GM12878 (cell line): ENCODE measurements at regions not wholly inside any gene's neighbourhood (a gene's known extent, or its start where the extent isn't known, plus 50 kb on each side); places are given as distances from the start of the nearest gene placed in this dataset.
A peak's percentile ranks its signal among the peaks of the same experiment; 100 is the strongest.

ENCODE experiments used
- ATAC-seq: fragments of 200-7000 bp; cut with Tn5 transposase; 3 replicates; pipeline ENCODE4 v1.9.1; 2020; ENCODE audit warnings: mild to moderate bottlenecking, moderate library complexity
- BruUV-seq: library from RNA; stranded (reverse); fragments of 400-500 nt; replicated peaks from 2 replicates; lab custom pipeline; 2021; lab: Mats Ljungman, UMichigan
- CTCF ChIA-PET: fragments of 300-600 bp; sonication (Branson Sonifier 250); formaldehyde crosslinking; extraction: SDS; loops from one replicate; lab custom pipeline; 2021; ENCODE audit warnings: inconsistent platforms; lab: Yijun Ruan, JAX
- POLR2A ChIA-PET: fragments of 350-600 bp; formaldehyde crosslinking; extraction: SDS; loops from one replicate; lab custom pipeline; 2021; ENCODE audit warnings: inconsistent platforms; lab: Charles Lee
- RAD21 ChIA-PET: fragments of 300-600 bp; sonication (Branson Sonifier 250); formaldehyde crosslinking; loops from one replicate; lab custom pipeline; 2023; ENCODE audit warnings: antibody characterized with exemption; ENCODE audit not compliant: unreplicated experiment; lab: Charles Lee
- SMC1A ChIA-PET: fragments of 300-600 bp; sonication (Branson Sonifier 250); formaldehyde crosslinking; loops from one replicate; lab custom pipeline; 2023; ENCODE audit not compliant: unreplicated experiment, uncharacterized antibody; lab: Charles Lee
- DNase-seq: peaks from one replicate; pipeline ENCODE4 v3.0.0-alpha.2; 2011; ENCODE audit warnings: low read depth, low spot score
- FAIRE-seq: peaks from 3 replicates; lab custom pipeline; 2011; peaks lifted over from hg19 to GRCh38; lab: Jason Lieb, UNC
- H2AFZ ChIP-seq: 2 replicates; pipeline ENCODE4 v1.6.0; 2011; ENCODE audit warnings: low read depth, low read length, control low read depth; ENCODE audit not compliant: control insufficient read depth
- H3K27ac ChIP-seq: 2 replicates; pipeline ENCODE4 v1.5.1; 2011; ENCODE audit warnings: control low read depth; ENCODE audit not compliant: control insufficient read depth, insufficient read depth
- H3K27me3 ChIP-seq, 2 experiments: replicated peaks in 1 of 2; 2 replicates each; pipeline versions ENCODE4 v1.6.0 to v1.6.1; 2011; ENCODE audit warnings: low read length in 1 of 2; ENCODE audit not compliant: control insufficient read depth in 2 of 2, insufficient read depth in 2 of 2
- H3K36me3 ChIP-seq, 2 experiments: 2 replicates each; pipeline ENCODE4 v1.5.1; 2011; ENCODE audit warnings: low read length in 1 of 2; ENCODE audit not compliant: control insufficient read depth in 2 of 2, insufficient read depth in 2 of 2
- H3K4me1 ChIP-seq: 2 replicates; pipeline ENCODE4 v1.6.1; 2011; ENCODE audit warnings: mild to moderate bottlenecking, low read length, moderate library complexity, mixed read lengths; ENCODE audit not compliant: control insufficient read depth, insufficient read depth
- H3K4me2 ChIP-seq: 2 replicates; pipeline ENCODE4 v1.6.0; 2011; ENCODE audit warnings: control low read depth; ENCODE audit not compliant: control insufficient read depth, insufficient read depth
- H3K4me3 ChIP-seq: fragments of 200-600 bp; sonication (generic); 2 replicates; pipeline ENCODE4 v1.5.1; 2016
- H3K79me2 ChIP-seq: 2 replicates; pipeline ENCODE4 v1.6.0; 2011; ENCODE audit warnings: low read length; ENCODE audit not compliant: control insufficient read depth, insufficient read depth
- H3K9ac ChIP-seq: 2 replicates; pipeline ENCODE4 v1.8.0; 2011; ENCODE audit warnings: low read length, control low read depth, mixed read lengths; ENCODE audit not compliant: control insufficient read depth, insufficient read depth
- H3K9me3 ChIP-seq: replicated peaks from 3 replicates; pipeline ENCODE4 v1.5.1; 2011; ENCODE audit warnings: mild to moderate bottlenecking, low read length; ENCODE audit not compliant: control insufficient read depth, insufficient read depth
- H4K20me1 ChIP-seq: 2 replicates; pipeline ENCODE4 v1.6.0; 2011; ENCODE audit not compliant: control insufficient read depth, insufficient read depth
- CHD4 ChIP-seq: fragments of 200-600 bp; sonication (generic); IDR thresholded peaks from 2 replicates; pipeline ENCODE4 v1.6.1; 2016; ENCODE audit warnings: mild to moderate bottlenecking
- HDAC6 ChIP-seq: fragments of 200-600 bp; sonication (generic); IDR thresholded peaks from one replicate; pipeline ENCODE4 v1.8.0; 2017; ENCODE audit warnings: antibody characterized with exemption; ENCODE audit not compliant: unreplicated experiment
- JUNB ChIP-seq: IDR thresholded peaks from 2 replicates; pipeline ENCODE4 v1.6.1; 2016; ENCODE audit warnings: antibody characterized with exemption, mild to moderate bottlenecking
- MEF2B ChIP-seq: fragments of 450-650 bp; IDR thresholded peaks from 2 replicates; pipeline ENCODE4 v1.6.1; 2018; ENCODE audit warnings: mild to moderate bottlenecking, moderate library complexity; ENCODE audit not compliant: partially characterized antibody, poor library complexity, severe bottlenecking
- NFIC ChIP-seq: IDR thresholded peaks from 2 replicates; pipeline ENCODE4 v1.6.1; 2012; ENCODE audit warnings: low read depth, mild to moderate bottlenecking, inconsistent platforms, low read length, moderate library complexity
- PAX5 ChIP-seq: IDR thresholded peaks from 2 replicates; pipeline ENCODE4 v1.6.1; 2011; ENCODE audit warnings: low read depth, low read length, borderline replicate concordance
- RUNX3 ChIP-seq: IDR thresholded peaks from 2 replicates; pipeline ENCODE4 v1.6.1; 2012; ENCODE audit warnings: low read length, inconsistent platforms
- SIX5 ChIP-seq: IDR thresholded peaks from 2 replicates; pipeline ENCODE4 v1.6.1; 2011; ENCODE audit warnings: mild to moderate bottlenecking, low read depth, low read length, moderate library complexity; ENCODE audit not compliant: severe bottlenecking
- SPI1 ChIP-seq: IDR thresholded peaks from 2 replicates; pipeline ENCODE4 v1.6.1; 2011; ENCODE audit warnings: low read depth, mild to moderate bottlenecking, low read length, moderate library complexity, borderline replicate concordance; ENCODE audit not compliant: insufficient read depth
- YY1 ChIP-seq: IDR thresholded peaks from 2 replicates; pipeline ENCODE4 v1.6.1; 2011; ENCODE audit warnings: low read depth, mild to moderate bottlenecking, low read length
- WGBS: methylation state at CpG from one replicate; pipeline ENCODE4 v1.1.6; 2016; ENCODE audit warnings: low lambda C conversion rate; ENCODE audit not compliant: insufficient replicate concordance, insufficient coverage; ENCODE audit errors: missing lambda C conversion rate; 5-methylcytosine and 5-hydroxymethylcytosine counted together
- in situ Hi-C: fragments of 300-500 bp; cut with MboI; formaldehyde crosslinking; loops from 9 replicates; pipeline ENCODE4 v1.14.3; 2018; ENCODE audit warnings: mixed read lengths
- intact Hi-C: fragments of 100-400 bp; cut with micrococcal nuclease; formaldehyde crosslinking; loops from one replicate; pipeline ENCODE4 v1.14.2; 2022; ENCODE audit not compliant: unreplicated experiment
- TF ChIP-seq, protein P1 (sequence below): IDR thresholded peaks from 2 replicates; pipeline ENCODE4 v1.6.1; 2012; ENCODE audit warnings: low read depth, low read length, improper control_type of control experiment
- TF ChIP-seq, protein P2 (sequence below): fragments of 450-650 bp; IDR thresholded peaks from 2 replicates; pipeline ENCODE4 v1.6.1; 2017; ENCODE audit warnings: mild to moderate bottlenecking

GRCh38 chr1:208584167-208584755 is 340.1 kb upstream of the PLXNA2 start:
- Histone ChIP-seq H3K79me2 (no peaks in the 10 kb centered on the region), H4K20me1 (no peaks in the 10 kb centered on the region), H3K4me2 (no peak overlapping the region), H2AFZ (no peak overlapping the region), H3K9ac (no peak overlapping the region), H3K36me3 (no peaks in the 10 kb centered on the region), H3K27me3 (no peaks in the 10 kb centered on the region), H3K9me3 (peaks cover 1% of the 10 kb centered on the region; the same call in 2 of the 3 replicates), H3K27ac (no peak overlapping the region), H3K4me1 (no peaks in the 10 kb centered on the region), H3K4me3 (no peak overlapping the region)
- ATAC-seq (no peak), DNase-seq (no peak), FAIRE-seq (no peak)
- intact Hi-C loops (no loop called here), in situ Hi-C loops (no loop called here)
- CTCF ChIA-PET, result no interaction called here
- BruUV-seq, result no TSS peak
- TF ChIP-seq HDAC6 (no peak), YY1 (no peak), SIX5 (no peak)
- TF ChIP-seq, protein P1, sequence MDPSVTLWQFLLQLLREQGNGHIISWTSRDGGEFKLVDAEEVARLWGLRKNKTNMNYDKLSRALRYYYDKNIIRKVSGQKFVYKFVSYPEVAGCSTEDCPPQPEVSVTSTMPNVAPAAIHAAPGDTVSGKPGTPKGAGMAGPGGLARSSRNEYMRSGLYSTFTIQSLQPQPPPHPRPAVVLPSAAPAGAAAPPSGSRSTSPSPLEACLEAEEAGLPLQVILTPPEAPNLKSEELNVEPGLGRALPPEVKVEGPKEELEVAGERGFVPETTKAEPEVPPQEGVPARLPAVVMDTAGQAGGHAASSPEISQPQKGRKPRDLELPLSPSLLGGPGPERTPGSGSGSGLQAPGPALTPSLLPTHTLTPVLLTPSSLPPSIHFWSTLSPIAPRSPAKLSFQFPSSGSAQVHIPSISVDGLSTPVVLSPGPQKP, result no peak
- WGBS, result 55% methylated on average over 6 of the region's 6 CpGs
- POLR2A ChIA-PET, result no interaction called here
- SMC1A ChIA-PET, result no interaction called here
- RAD21 ChIA-PET, result no interaction called here

DNA sequence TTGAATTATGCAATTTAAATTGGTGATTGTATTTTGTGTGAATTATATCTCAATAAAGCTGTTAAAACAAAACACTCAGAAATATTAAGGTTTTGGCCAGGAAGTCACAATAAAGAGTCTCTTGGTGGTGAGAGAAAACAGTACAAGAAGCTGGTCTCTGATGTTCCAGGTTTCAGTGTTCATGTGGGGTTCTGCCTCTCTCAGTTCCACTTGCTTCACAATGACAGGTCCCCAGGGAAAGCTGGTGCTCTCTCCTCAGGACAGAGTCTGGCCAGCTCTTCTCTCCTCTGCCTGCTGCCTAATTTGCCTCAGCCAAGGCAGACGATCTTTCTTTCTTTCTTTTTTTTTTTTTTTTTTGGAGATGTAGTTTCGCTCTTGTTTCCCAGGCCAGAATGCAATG is 342.9 kb upstream of the PLXNA2 start:
- peak; percentile 54 for ATAC-seq
- no peaks in the 10 kb centered on the region for H3K4me1 ChIP-seq
- no peaks in the 10 kb centered on the region for H4K20me1 ChIP-seq
- ChIA-PET POLR2A (no interaction called here), SMC1A (no interaction called here), CTCF (no interaction called here), RAD21 (no interaction called here)
- no peak overlapping the region for H3K9ac ChIP-seq
- H3K36me3 ChIP-seq, result no peaks in the 10 kb centered on the region
- H3K79me2 ChIP-seq, result no peaks in the 10 kb centered on the region
- peak; percentile 51 for DNase-seq
- intact Hi-C loops (no loop called here), in situ Hi-C loops (no loop called here)
- no peak overlapping the region for H3K4me3 ChIP-seq
- peak; percentile 68 for FAIRE-seq
- no peak overlapping the region for H3K4me2 ChIP-seq
- H3K9me3 ChIP-seq, result peaks cover 1% of the 10 kb centered on the region; the same call in 2 of the 3 replicates
- H3K27me3 ChIP-seq, result no peaks in the 10 kb centered on the region; a peak in 2 of 4 replicates
- H2AFZ ChIP-seq, result no peak overlapping the region
- no TSS peak for BruUV-seq
- no peak overlapping the region for H3K27ac ChIP-seq
- WGBS, result 0% methylated on average over 1 of the region's 2 CpGs
- TF ChIP-seq PAX5, result peak; percentile 59; the same call in 1 of the 2 replicates
- TF ChIP-seq SPI1, result peak; percentile 20; the same call in 1 of the 2 replicates
- TF ChIP-seq, protein P2, sequence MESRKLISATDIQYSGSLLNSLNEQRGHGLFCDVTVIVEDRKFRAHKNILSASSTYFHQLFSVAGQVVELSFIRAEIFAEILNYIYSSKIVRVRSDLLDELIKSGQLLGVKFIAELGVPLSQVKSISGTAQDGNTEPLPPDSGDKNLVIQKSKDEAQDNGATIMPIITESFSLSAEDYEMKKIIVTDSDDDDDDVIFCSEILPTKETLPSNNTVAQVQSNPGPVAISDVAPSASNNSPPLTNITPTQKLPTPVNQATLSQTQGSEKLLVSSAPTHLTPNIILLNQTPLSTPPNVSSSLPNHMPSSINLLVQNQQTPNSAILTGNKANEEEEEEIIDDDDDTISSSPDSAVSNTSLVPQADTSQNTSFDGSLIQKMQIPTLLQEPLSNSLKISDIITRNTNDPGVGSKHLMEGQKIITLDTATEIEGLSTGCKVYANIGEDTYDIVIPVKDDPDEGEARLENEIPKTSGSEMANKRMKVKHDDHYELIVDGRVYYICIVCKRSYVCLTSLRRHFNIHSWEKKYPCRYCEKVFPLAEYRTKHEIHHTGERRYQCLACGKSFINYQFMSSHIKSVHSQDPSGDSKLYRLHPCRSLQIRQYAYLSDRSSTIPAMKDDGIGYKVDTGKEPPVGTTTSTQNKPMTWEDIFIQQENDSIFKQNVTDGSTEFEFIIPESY, result no peak
- TF ChIP-seq CHD4, result no peak
- peak; percentile 44 for TF ChIP-seq MEF2B
- TF ChIP-seq, protein P1, result no peak
- TF ChIP-seq NFIC, result no peak
- peak; percentile 15; the same call in 1 of the 2 replicates for TF ChIP-seq RUNX3
- TF ChIP-seq JUNB, result no peak
